ENCODE measurements at regions not wholly inside any gene's neighbourhood (a gene's known extent, or its start where the extent isn't known, plus 50 kb on each side); places are given as distances from the start of the nearest gene placed in this dataset.

GRCh38 chr14:26175658-26176057 lies 422.2 kb downstream of the NOVA1 start:
- H3K4me3 ChIP-seq (ENCODE audit: low read depth, low read length) = no peak overlapping the region
- DNase-seq (ENCODE audit: low read depth) = no peak
- TF ChIP-seq, protein P1, sequence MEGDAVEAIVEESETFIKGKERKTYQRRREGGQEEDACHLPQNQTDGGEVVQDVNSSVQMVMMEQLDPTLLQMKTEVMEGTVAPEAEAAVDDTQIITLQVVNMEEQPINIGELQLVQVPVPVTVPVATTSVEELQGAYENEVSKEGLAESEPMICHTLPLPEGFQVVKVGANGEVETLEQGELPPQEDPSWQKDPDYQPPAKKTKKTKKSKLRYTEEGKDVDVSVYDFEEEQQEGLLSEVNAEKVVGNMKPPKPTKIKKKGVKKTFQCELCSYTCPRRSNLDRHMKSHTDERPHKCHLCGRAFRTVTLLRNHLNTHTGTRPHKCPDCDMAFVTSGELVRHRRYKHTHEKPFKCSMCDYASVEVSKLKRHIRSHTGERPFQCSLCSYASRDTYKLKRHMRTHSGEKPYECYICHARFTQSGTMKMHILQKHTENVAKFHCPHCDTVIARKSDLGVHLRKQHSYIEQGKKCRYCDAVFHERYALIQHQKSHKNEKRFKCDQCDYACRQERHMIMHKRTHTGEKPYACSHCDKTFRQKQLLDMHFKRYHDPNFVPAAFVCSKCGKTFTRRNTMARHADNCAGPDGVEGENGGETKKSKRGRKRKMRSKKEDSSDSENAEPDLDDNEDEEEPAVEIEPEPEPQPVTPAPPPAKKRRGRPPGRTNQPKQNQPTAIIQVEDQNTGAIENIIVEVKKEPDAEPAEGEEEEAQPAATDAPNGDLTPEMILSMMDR (conservative IDR thresholded peaks at IDR 0.05; ENCODE audit: low read depth, low read length) = no peak

DNA sequence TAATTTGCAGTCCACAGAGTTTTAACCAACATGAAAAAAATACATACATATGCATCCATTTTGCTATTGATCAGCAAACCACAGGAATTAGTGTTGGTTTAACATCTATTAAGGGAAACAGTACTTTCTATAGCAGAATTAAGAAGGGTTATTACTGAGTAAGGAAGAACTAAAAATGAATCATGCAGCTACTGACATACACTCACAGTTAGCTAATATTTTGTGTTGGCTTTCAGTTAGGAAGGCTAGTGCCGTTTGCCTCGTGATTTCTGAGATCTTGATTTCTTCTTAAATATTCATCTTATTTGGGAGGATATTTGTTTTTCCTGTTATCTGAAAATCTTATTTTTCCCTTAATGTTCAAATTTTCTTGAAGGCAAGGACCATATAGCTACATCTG lies 423.4 kb downstream of the NOVA1 start:
- DNase-seq (ENCODE audit: low read depth) = no peak
- TF ChIP-seq, protein P1 (conservative IDR thresholded peaks at IDR 0.05; ENCODE audit: low read depth, low read length) = no peak
- no peak overlapping the region for H3K4me3 ChIP-seq (ENCODE audit: low read depth, low read length)

GRCh38 chr14:26173581-26174110 lies 424.2 kb downstream of the NOVA1 start:
- TF ChIP-seq, protein P1 (conservative IDR thresholded peaks at IDR 0.05; ENCODE audit: low read depth, low read length) = no peak
- no peak overlapping the region for H3K4me3 ChIP-seq (ENCODE audit: low read depth, low read length)
- peak; percentile 2 for DNase-seq (ENCODE audit: low read depth)

DNA sequence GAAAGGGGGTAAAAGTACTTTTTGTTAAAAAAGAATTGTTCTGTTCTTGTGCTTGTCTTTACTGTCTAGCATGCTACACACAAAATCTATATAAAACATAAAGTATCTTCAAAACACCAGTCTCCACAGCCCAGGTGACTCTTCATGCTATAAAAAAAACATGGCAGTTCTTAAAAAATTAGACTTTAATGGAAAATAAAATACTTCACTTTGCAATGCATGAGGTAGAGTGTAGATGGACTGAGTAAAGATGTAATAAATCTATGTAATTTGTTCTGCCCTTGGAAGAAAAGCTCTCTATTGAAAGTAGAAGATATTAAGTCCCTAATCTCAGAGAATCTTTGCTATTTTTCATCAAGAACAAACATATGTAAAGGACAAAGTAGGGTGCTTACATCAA lies 425.4 kb downstream of the NOVA1 start:
- DNase-seq (ENCODE audit: low read depth) = no peak
- H3K4me3 ChIP-seq (ENCODE audit: low read depth, low read length) = no peak overlapping the region
- TF ChIP-seq, protein P1 (conservative IDR thresholded peaks at IDR 0.05; ENCODE audit: low read depth, low read length) = no peak

GRCh38 chr14:26170885-26171284 lies 426.9 kb downstream of the NOVA1 start:
- TF ChIP-seq, protein P1 (conservative IDR thresholded peaks at IDR 0.05; ENCODE audit: low read depth, low read length) = no peak
- H3K4me3 ChIP-seq (ENCODE audit: low read depth, low read length) = no peak overlapping the region
- DNase-seq (ENCODE audit: low read depth) = no peak

DNA sequence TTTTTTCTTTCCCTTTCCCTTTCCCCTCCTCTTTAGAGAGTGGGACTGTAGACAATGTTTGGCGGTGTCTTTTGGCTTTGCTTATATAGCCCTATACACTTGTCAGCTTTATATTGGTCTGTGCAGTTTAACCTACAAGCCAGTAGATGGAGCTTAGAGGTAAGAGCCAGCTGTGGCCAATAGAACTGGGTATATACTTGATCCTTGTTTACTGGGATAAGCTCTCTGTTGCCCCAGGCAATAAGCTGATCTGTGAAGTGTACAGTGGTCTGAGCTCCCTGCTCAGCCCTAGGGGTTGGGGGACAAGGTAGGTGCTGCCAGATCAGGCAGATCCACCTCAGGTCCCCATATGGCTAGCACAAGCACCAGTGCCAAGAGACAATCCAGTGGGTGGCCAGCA lies 434.1 kb downstream of the NOVA1 start:
- no peak overlapping the region for H3K4me3 ChIP-seq (ENCODE audit: low read depth, low read length)
- TF ChIP-seq, protein P1 (conservative IDR thresholded peaks at IDR 0.05; ENCODE audit: low read depth, low read length) = peak; percentile 72

DNA sequence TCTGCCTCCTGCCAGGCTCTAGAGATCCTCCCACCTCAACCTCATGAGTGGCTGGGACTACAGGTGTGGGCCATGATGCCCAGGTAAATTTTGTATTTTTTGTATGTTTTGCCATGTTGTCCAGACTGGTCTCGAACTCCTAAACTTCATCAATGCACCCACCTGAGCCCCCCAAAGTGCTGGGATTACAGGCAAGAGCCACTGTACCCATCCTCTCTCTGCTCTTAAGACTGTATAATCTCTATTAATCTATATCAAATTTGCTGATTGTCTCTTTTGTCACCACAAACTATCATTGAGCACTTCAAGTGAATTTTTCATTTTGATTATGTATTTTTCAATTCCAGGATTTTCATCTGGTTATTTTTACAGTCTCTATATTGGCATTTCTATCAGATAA lies 440.3 kb downstream of the NOVA1 start:
- no peak for DNase-seq (ENCODE audit: low read depth)
- H3K4me3 ChIP-seq (ENCODE audit: low read depth, low read length) = no peak overlapping the region
- TF ChIP-seq, protein P1 (conservative IDR thresholded peaks at IDR 0.05; ENCODE audit: low read depth, low read length) = no peak

More for the DNA sequence above, 434.1 kb downstream of the NOVA1 start:
- DNase-seq (ENCODE audit: low read depth) = peak; percentile 73

Measured in choroid plexus epithelial cell (primary cell).